Omental fat pad (tissue), 3 donors: ENCODE measurements at regions not wholly inside any gene's neighbourhood (a gene's known extent, or its start where the extent isn't known, plus 50 kb on each side); places are given as distances from the start of the nearest gene placed in this dataset.
"Not testable (repeated sequence)": the region's sequence is repeated elsewhere in the genome, so short reads cannot be mapped to it uniquely, and the experiment has no call there.

Experiments used
- ATAC-seq: fragments of 150-250 bp; one replicate; pipeline ENCODE4 v1.9.1; 2016; ENCODE audit warnings: mild to moderate bottlenecking, moderate library complexity; ENCODE audit not compliant: low FRiP score
- DNase-seq: peaks from one replicate; pipeline ENCODE4 v3.0.0-alpha.2; 2019; ENCODE audit warnings: low spot score
- CTCF ChIP-seq, 3 donors: fragments of 450-650 bp; IDR thresholded peaks; one replicate each; pipeline ENCODE4 v1.5.1; 2016 to 2017; ENCODE audit warnings: antibody characterized with exemption in 3 of 3, mild to moderate bottlenecking in 3 of 3, moderate library complexity in 2 of 3

GRCh38 chr4:110412354-110413065 is 63.4 kb upstream of the ENPEP start:
- no peak for TF ChIP-seq CTCF (IDR thresholded peaks at IDR 0.05)
- DNase-seq (no peak), ATAC-seq (no peak)

GRCh38 chr4:110411574-110412011 is 64.4 kb upstream of the ENPEP start:
- DNase-seq (no peak), ATAC-seq (no peak)
- no peak for TF ChIP-seq CTCF (IDR thresholded peaks at IDR 0.05)

- DNase-seq, ATAC-seq: not testable (repeated sequence)
These were observed 64.9 kb upstream of the ENPEP start for GRCh38 chr4:110410853-110411573.

- DNase-seq (no peak), ATAC-seq (no peak)
- TF ChIP-seq CTCF (IDR thresholded peaks at IDR 0.05), result no peak
These were observed 75.9 kb upstream of the ENPEP start for GRCh38 chr4:110400086-110400485.

GRCh38 chr4:110399046-110399445 is 76.9 kb upstream of the ENPEP start:
- not testable (repeated sequence) for ATAC-seq, DNase-seq

GRCh38 chr4:110396963-110397362 is 79.0 kb upstream of the ENPEP start:
- ATAC-seq, result no peak
- no peak for DNase-seq
- TF ChIP-seq CTCF (IDR thresholded peaks at IDR 0.05), result no peak

GRCh38 chr4:110395421-110395820 is 80.5 kb upstream of the ENPEP start:
- ATAC-seq (no peak), DNase-seq (no peak)
- no peak for TF ChIP-seq CTCF (IDR thresholded peaks at IDR 0.05)

- no peak for ATAC-seq
- DNase-seq, result no peak
- TF ChIP-seq CTCF (IDR thresholded peaks at IDR 0.05), result no peak
These were observed 81.1 kb upstream of the ENPEP start for GRCh38 chr4:110394871-110395270.
